ENCODE measurements at regions not wholly inside any gene's neighbourhood (a gene's known extent, or its start where the extent isn't known, plus 50 kb on each side); places are given as distances from the start of the nearest gene placed in this dataset.

GRCh38 chr20:58006346-58007316 lies 221.8 kb downstream of the ANKRD60 start:
- Histone ChIP-seq H3K27ac (no peak overlapping the region), H3K4me3 (no peak overlapping the region), H3K27me3 (replicated peaks in 1 of 7) (peaks cover 0 to 12% (median 0%) of the 10 kb centered on the region in 7 donors), H3K4me1 (no peaks in the 10 kb centered on the region), H3K36me3 (no peaks in the 10 kb centered on the region), H3K9me3 (no peaks in the 10 kb centered on the region)
- DNase-seq, result peak; percentile 63
- 52 to 77% (median 62%) methylated on average over 10 to 11 of the region's 11 CpGs for WGBS, 5 donors
- TF ChIP-seq CTCF (IDR thresholded peaks at IDR 0.05 in 8 of 11, conservative IDR thresholded peaks at IDR 0.05 in 3 of 11) (no peak), POLR2A (IDR thresholded peaks at IDR 0.05) (no peak), POLR2AphosphoS5 (IDR thresholded peaks at IDR 0.05) (no peak)
- intact Hi-C loops (cut with DNase I; ENCODE audit: low total_unique reads), result no loop called here

GRCh38 chr20:58005581-58006345 lies 222.7 kb downstream of the ANKRD60 start:
- Histone ChIP-seq H3K27ac (no peak overlapping the region), H3K27me3 (replicated peaks in 1 of 7) (peaks cover 0 to 8% (median 0%) of the 10 kb centered on the region in 7 donors), H3K4me1 (no peaks in the 10 kb centered on the region), H3K36me3 (no peaks in the 10 kb centered on the region), H3K4me3 (no peak overlapping the region), H3K9me3 (no peaks in the 10 kb centered on the region)
- peak; percentile 61 for DNase-seq
- intact Hi-C loops (cut with DNase I; ENCODE audit: low total_unique reads), result no loop called here
- TF ChIP-seq POLR2A (IDR thresholded peaks at IDR 0.05), result no peak
- TF ChIP-seq CTCF (IDR thresholded peaks at IDR 0.05 in 8 of 11, conservative IDR thresholded peaks at IDR 0.05 in 3 of 11), result no peak
- no peak for TF ChIP-seq POLR2AphosphoS5 (IDR thresholded peaks at IDR 0.05)
- 67 to 79% (median 74%) methylated on average over 8 of the region's 8 CpGs for WGBS, 5 donors

GRCh38 chr20:58004900-58005299 lies 223.6 kb downstream of the ANKRD60 start:
- peak; percentile 31 for DNase-seq
- 70 to 81% (median 76%) methylated on average over 4 of the region's 4 CpGs for WGBS, 5 donors
- TF ChIP-seq POLR2A (IDR thresholded peaks at IDR 0.05), result no peak
- TF ChIP-seq POLR2AphosphoS5 (IDR thresholded peaks at IDR 0.05), result no peak
- TF ChIP-seq CTCF (IDR thresholded peaks at IDR 0.05 in 8 of 11, conservative IDR thresholded peaks at IDR 0.05 in 3 of 11), result no peak
- no peaks in the 10 kb centered on the region for H3K36me3 ChIP-seq
- peaks cover 0 to 3% (median under 1%) of the 10 kb centered on the region in 6 donors for H3K4me1 ChIP-seq
- H3K27me3 ChIP-seq (replicated peaks in 1 of 7), result peaks cover 0 to 2% (median 0%) of the 10 kb centered on the region in 7 donors
- no peaks in the 10 kb centered on the region for H3K9me3 ChIP-seq
- no peak overlapping the region for H3K4me3 ChIP-seq
- H3K27ac ChIP-seq, result no peak overlapping the region
- intact Hi-C loops (cut with DNase I; ENCODE audit: low total_unique reads), result no loop called here
